ENCODE measurements at regions not wholly inside any gene's neighbourhood (a gene's known extent, or its start where the extent isn't known, plus 50 kb on each side); places are given as distances from the start of the nearest gene placed in this dataset.

- no peak overlapping the region for H3K27ac ChIP-seq (replicated peaks)
- H3K27me3 ChIP-seq (ENCODE audit: low read depth): no peaks in the 10 kb centered on the region
- no peak overlapping the region for H3K4me3 ChIP-seq
- intact Hi-C loops (cut with micrococcal nuclease): no loop called here
- TF ChIP-seq CTCF (IDR thresholded peaks at IDR 0.05; ENCODE audit: borderline replicate concordance): no peak
- H3K4me1 ChIP-seq: no peaks in the 10 kb centered on the region
- H3K9me3 ChIP-seq (replicated peaks): no peaks in the 10 kb centered on the region
- no peak for DNase-seq
- no peaks in the 10 kb centered on the region for H3K36me3 ChIP-seq
Measured at GRCh38 chr12:41731691-41732090, 413.0 kb downstream of the GXYLT1 start.

GRCh38 chr12:41731061-41731460 is 413.6 kb downstream of the GXYLT1 start:
- H3K27ac ChIP-seq (replicated peaks): no peak overlapping the region
- no peak overlapping the region for H3K4me3 ChIP-seq
- intact Hi-C loops (cut with micrococcal nuclease): no loop called here
- no peak for TF ChIP-seq CTCF (IDR thresholded peaks at IDR 0.05; ENCODE audit: borderline replicate concordance)
- no peak for DNase-seq
- no peaks in the 10 kb centered on the region for H3K9me3 ChIP-seq (replicated peaks)
- no peaks in the 10 kb centered on the region for H3K4me1 ChIP-seq
- no peaks in the 10 kb centered on the region for H3K36me3 ChIP-seq
- H3K27me3 ChIP-seq (ENCODE audit: low read depth): no peaks in the 10 kb centered on the region

- no peaks in the 10 kb centered on the region for H3K9me3 ChIP-seq (replicated peaks)
- no peak for TF ChIP-seq CTCF (IDR thresholded peaks at IDR 0.05; ENCODE audit: borderline replicate concordance)
- no peaks in the 10 kb centered on the region for H3K4me1 ChIP-seq
- H3K4me3 ChIP-seq: no peak overlapping the region
- H3K36me3 ChIP-seq: no peaks in the 10 kb centered on the region
- no peak for DNase-seq
- no peak overlapping the region for H3K27ac ChIP-seq (replicated peaks)
- intact Hi-C loops (cut with micrococcal nuclease): no loop called here
- no peaks in the 10 kb centered on the region for H3K27me3 ChIP-seq (ENCODE audit: low read depth)
Measured at GRCh38 chr12:41724216-41724615, 420.5 kb downstream of the GXYLT1 start.

- Histone ChIP-seq H3K36me3 (no peaks in the 10 kb centered on the region), H3K4me1 (no peaks in the 10 kb centered on the region), H3K4me3 (no peak overlapping the region), H3K9me3 (replicated peaks) (no peaks in the 10 kb centered on the region), H3K27ac (replicated peaks) (no peak overlapping the region), H3K27me3 (ENCODE audit: low read depth) (no peaks in the 10 kb centered on the region)
- TF ChIP-seq CTCF (IDR thresholded peaks at IDR 0.05; ENCODE audit: borderline replicate concordance): no peak
- intact Hi-C loops (cut with micrococcal nuclease): no loop called here
- no peak for DNase-seq
Measured at GRCh38 chr12:41719214-41719613, 425.5 kb downstream of the GXYLT1 start.

GRCh38 chr12:41715256-41715655 is 429.4 kb downstream of the GXYLT1 start:
- no peak for DNase-seq
- Histone ChIP-seq H3K27me3 (ENCODE audit: low read depth) (no peaks in the 10 kb centered on the region), H3K36me3 (no peaks in the 10 kb centered on the region), H3K9me3 (replicated peaks) (no peaks in the 10 kb centered on the region), H3K4me1 (no peaks in the 10 kb centered on the region), H3K4me3 (no peak overlapping the region), H3K27ac (replicated peaks) (no peak overlapping the region)
- intact Hi-C loops (cut with micrococcal nuclease): no loop called here
- no peak for TF ChIP-seq CTCF (IDR thresholded peaks at IDR 0.05; ENCODE audit: borderline replicate concordance)
